SK-N-DZ (cell line): ENCODE measurements at regions not wholly inside any gene's neighbourhood (a gene's known extent, or its start where the extent isn't known, plus 50 kb on each side); places are given as distances from the start of the nearest gene placed in this dataset.

Experiments used
- DNase-seq: peaks from one replicate; pipeline ENCODE4 v3.0.0-alpha.2; 2015; ENCODE audit warnings: low spot score

DNA sequence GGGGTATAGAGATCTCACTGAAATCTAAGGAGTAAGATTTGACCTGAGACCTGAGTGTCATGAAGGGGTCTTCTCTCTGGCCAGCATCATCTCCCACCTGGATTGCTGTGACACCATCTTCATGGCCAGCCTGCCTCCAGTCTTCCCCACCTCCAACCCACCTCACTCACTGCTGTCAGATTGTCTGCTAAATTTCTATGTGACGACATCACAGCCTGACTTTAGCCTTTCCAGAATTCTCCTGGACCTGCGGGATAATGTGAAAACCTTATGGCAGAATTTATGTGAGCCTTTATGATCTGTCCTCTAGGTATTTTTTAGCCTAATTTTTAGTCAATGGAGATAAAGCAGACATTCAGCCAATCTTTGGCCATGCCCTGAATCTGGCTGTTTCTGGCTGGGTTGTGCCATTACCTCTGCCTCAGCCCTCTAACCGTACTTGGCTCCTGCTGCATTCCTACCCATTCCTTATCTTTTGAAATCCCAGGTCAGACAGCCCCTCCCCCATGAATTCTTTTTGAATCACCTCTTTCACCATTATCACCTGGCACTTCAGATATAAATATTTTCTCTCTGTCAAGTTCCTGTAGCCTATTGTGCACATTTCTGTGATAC is 66.4 kb upstream of the MMADHC start:
- no peak for DNase-seq

GRCh38 chr2:149652926-149653325 is 65.4 kb upstream of the MMADHC start:
- no peak for DNase-seq

DNA sequence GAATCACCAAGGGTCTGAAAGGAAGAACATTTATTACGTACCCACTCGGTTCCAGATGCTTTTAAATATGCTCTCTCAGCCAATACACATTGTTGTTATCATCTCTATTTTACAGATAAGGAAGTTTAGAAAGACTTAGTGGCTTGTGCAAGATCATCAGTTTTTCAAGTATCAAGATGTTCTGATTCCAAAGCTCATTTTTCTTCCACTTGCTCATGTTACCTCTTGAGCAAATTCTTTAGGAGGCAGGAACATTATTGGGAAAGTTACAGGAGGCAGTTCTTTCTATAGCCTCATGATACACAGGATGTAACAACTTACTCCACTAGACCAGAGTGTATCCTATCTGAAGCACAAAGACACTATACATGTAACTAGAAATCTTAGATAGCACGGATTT is 65.0 kb upstream of the MMADHC start:
- DNase-seq, result no peak

DNA sequence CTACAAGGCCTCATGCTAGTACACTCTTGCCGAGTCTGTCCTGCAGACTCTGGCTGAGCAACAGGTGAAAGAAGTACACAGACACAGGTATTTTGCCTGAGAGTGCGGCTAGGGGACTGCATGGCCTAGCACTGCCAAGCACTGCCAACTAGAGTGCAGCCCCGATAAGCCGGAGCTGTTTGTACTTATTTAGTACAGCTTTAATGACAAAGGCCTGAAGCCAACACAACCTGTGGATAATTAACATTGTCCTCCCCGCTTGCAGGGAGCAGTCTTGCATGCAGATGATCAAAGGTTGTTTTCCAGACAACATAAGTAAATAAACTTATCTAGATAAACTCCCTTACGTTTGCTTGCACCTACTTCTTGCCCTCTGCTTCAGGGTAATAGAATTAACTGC is 63.7 kb upstream of the MMADHC start:
- no peak for DNase-seq

GRCh38 chr2:149650006-149650405 is 62.4 kb upstream of the MMADHC start:
- DNase-seq, result no peak

GRCh38 chr2:149648282-149649030 is 60.9 kb upstream of the MMADHC start:
- no peak for DNase-seq

GRCh38 chr2:149645391-149645790 is 57.8 kb upstream of the MMADHC start:
- no peak for DNase-seq
